GM23338 (cell line): ENCODE measurements at regions not wholly inside any gene's neighbourhood (a gene's known extent, or its start where the extent isn't known, plus 50 kb on each side); places are given as distances from the start of the nearest gene placed in this dataset.

ENCODE experiments used
- CREB1 ChIP-seq: fragments of 250-450 bp; sonication (Bioruptor Pico); IDR thresholded peaks from 2 replicates; pipeline ENCODE4 v1.5.0; 2020; ENCODE audit warnings: low read depth, mild to moderate bottlenecking, moderate library complexity
- EZH2 ChIP-seq: fragments of 200-600 bp; sonication (generic); IDR thresholded peaks from one replicate; pipeline ENCODE4 v1.8.0; 2017; ENCODE audit warnings: antibody characterized with exemption, mild to moderate bottlenecking, low read depth; ENCODE audit not compliant: unreplicated experiment
- EZH2phosphoT487 ChIP-seq: fragments of 200-600 bp; sonication (generic); IDR thresholded peaks from one replicate; pipeline ENCODE4 v1.8.1; 2018; ENCODE audit warnings: antibody characterized with exemption; ENCODE audit not compliant: unreplicated experiment
- NANOG ChIP-seq: IDR thresholded peaks from 2 replicates; pipeline ENCODE4 v1.6.1; 2016; ENCODE audit warnings: antibody characterized with exemption, borderline replicate concordance
- POLR2AphosphoS5 ChIP-seq: IDR thresholded peaks from 2 replicates; pipeline ENCODE4 v1.6.1; 2016; ENCODE audit warnings: antibody characterized with exemption, low read depth
- STAT1 ChIP-seq: IDR thresholded peaks from one replicate; pipeline ENCODE4 v1.6.1; 2016; ENCODE audit warnings: antibody characterized with exemption; ENCODE audit not compliant: unreplicated experiment
- ZNF114 ChIP-seq: fragments of 250-450 bp; sonication (Bioruptor Pico); IDR thresholded peaks from 2 replicates; pipeline ENCODE4 v1.5.0; 2020; ENCODE audit warnings: mild to moderate bottlenecking, moderate library complexity
- ZNF331 ChIP-seq: fragments of 250-450 bp; sonication (Bioruptor Pico); IDR thresholded peaks from 2 replicates; pipeline ENCODE4 v1.5.0; 2020; ENCODE audit warnings: low read depth, mild to moderate bottlenecking, moderate library complexity
- TF ChIP-seq, protein P1 (sequence below), 2 experiments: fragments of 200-600 bp in 1 of 2; sonication (generic) in 1 of 2; conservative IDR thresholded peaks; 2 replicates each; pipeline versions ENCODE4 v1.5.1 to v1.6.1; 2016 to 2017; ENCODE audit warnings: antibody characterized with exemption in 2 of 2, low read depth in 2 of 2, mild to moderate bottlenecking in 2 of 2, moderate library complexity in 1 of 2
- TF ChIP-seq, protein P2 (sequence below): IDR thresholded peaks from one replicate; pipeline ENCODE4 v1.6.1; 2018; ENCODE audit warnings: antibody characterized with exemption; ENCODE audit not compliant: unreplicated experiment
- TF ChIP-seq, protein P3 (sequence below): IDR thresholded peaks from 2 replicates; pipeline ENCODE4 v1.6.1; 2016; ENCODE audit warnings: antibody characterized with exemption
- TF ChIP-seq, protein P4 (sequence below): fragments of 250-450 bp; sonication (Bioruptor Pico); IDR thresholded peaks from 2 replicates; pipeline ENCODE4 v1.5.0; 2020; ENCODE audit warnings: mild to moderate bottlenecking, moderate library complexity

DNA sequence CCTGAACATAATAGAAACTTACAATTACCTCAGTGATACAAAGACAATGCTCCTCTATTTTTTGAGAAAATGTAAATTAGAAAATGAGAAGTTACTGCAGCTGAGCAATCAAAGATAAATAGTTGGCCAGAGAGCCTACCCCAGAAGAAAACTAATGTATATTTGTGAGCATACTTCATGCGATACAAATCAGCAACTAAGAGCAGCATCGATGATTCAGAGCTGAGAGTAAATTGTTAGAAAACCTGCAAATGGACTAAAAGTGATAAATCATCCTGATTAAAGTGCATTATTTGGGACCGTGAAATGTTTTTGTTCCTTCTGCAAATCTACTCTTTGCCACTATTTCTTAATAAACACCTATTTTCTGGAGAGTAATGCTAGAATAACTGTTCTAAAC is 285.7 kb downstream of the PPP1R3A start:
- TF ChIP-seq, protein P1, sequence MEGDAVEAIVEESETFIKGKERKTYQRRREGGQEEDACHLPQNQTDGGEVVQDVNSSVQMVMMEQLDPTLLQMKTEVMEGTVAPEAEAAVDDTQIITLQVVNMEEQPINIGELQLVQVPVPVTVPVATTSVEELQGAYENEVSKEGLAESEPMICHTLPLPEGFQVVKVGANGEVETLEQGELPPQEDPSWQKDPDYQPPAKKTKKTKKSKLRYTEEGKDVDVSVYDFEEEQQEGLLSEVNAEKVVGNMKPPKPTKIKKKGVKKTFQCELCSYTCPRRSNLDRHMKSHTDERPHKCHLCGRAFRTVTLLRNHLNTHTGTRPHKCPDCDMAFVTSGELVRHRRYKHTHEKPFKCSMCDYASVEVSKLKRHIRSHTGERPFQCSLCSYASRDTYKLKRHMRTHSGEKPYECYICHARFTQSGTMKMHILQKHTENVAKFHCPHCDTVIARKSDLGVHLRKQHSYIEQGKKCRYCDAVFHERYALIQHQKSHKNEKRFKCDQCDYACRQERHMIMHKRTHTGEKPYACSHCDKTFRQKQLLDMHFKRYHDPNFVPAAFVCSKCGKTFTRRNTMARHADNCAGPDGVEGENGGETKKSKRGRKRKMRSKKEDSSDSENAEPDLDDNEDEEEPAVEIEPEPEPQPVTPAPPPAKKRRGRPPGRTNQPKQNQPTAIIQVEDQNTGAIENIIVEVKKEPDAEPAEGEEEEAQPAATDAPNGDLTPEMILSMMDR (conservative IDR thresholded peaks at IDR 0.05; ENCODE audit: low read depth in 2 of 2), result no peak
- no peak for TF ChIP-seq EZH2phosphoT487
- no peak for TF ChIP-seq POLR2AphosphoS5
- no peak for TF ChIP-seq EZH2
- TF ChIP-seq, protein P2, sequence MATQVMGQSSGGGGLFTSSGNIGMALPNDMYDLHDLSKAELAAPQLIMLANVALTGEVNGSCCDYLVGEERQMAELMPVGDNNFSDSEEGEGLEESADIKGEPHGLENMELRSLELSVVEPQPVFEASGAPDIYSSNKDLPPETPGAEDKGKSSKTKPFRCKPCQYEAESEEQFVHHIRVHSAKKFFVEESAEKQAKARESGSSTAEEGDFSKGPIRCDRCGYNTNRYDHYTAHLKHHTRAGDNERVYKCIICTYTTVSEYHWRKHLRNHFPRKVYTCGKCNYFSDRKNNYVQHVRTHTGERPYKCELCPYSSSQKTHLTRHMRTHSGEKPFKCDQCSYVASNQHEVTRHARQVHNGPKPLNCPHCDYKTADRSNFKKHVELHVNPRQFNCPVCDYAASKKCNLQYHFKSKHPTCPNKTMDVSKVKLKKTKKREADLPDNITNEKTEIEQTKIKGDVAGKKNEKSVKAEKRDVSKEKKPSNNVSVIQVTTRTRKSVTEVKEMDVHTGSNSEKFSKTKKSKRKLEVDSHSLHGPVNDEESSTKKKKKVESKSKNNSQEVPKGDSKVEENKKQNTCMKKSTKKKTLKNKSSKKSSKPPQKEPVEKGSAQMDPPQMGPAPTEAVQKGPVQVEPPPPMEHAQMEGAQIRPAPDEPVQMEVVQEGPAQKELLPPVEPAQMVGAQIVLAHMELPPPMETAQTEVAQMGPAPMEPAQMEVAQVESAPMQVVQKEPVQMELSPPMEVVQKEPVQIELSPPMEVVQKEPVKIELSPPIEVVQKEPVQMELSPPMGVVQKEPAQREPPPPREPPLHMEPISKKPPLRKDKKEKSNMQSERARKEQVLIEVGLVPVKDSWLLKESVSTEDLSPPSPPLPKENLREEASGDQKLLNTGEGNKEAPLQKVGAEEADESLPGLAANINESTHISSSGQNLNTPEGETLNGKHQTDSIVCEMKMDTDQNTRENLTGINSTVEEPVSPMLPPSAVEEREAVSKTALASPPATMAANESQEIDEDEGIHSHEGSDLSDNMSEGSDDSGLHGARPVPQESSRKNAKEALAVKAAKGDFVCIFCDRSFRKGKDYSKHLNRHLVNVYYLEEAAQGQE, result no peak
- no peak for TF ChIP-seq NANOG
- no peak for TF ChIP-seq ZNF331
- TF ChIP-seq, protein P3, sequence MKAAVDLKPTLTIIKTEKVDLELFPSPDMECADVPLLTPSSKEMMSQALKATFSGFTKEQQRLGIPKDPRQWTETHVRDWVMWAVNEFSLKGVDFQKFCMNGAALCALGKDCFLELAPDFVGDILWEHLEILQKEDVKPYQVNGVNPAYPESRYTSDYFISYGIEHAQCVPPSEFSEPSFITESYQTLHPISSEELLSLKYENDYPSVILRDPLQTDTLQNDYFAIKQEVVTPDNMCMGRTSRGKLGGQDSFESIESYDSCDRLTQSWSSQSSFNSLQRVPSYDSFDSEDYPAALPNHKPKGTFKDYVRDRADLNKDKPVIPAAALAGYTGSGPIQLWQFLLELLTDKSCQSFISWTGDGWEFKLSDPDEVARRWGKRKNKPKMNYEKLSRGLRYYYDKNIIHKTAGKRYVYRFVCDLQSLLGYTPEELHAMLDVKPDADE, result no peak
- TF ChIP-seq, protein P4, sequence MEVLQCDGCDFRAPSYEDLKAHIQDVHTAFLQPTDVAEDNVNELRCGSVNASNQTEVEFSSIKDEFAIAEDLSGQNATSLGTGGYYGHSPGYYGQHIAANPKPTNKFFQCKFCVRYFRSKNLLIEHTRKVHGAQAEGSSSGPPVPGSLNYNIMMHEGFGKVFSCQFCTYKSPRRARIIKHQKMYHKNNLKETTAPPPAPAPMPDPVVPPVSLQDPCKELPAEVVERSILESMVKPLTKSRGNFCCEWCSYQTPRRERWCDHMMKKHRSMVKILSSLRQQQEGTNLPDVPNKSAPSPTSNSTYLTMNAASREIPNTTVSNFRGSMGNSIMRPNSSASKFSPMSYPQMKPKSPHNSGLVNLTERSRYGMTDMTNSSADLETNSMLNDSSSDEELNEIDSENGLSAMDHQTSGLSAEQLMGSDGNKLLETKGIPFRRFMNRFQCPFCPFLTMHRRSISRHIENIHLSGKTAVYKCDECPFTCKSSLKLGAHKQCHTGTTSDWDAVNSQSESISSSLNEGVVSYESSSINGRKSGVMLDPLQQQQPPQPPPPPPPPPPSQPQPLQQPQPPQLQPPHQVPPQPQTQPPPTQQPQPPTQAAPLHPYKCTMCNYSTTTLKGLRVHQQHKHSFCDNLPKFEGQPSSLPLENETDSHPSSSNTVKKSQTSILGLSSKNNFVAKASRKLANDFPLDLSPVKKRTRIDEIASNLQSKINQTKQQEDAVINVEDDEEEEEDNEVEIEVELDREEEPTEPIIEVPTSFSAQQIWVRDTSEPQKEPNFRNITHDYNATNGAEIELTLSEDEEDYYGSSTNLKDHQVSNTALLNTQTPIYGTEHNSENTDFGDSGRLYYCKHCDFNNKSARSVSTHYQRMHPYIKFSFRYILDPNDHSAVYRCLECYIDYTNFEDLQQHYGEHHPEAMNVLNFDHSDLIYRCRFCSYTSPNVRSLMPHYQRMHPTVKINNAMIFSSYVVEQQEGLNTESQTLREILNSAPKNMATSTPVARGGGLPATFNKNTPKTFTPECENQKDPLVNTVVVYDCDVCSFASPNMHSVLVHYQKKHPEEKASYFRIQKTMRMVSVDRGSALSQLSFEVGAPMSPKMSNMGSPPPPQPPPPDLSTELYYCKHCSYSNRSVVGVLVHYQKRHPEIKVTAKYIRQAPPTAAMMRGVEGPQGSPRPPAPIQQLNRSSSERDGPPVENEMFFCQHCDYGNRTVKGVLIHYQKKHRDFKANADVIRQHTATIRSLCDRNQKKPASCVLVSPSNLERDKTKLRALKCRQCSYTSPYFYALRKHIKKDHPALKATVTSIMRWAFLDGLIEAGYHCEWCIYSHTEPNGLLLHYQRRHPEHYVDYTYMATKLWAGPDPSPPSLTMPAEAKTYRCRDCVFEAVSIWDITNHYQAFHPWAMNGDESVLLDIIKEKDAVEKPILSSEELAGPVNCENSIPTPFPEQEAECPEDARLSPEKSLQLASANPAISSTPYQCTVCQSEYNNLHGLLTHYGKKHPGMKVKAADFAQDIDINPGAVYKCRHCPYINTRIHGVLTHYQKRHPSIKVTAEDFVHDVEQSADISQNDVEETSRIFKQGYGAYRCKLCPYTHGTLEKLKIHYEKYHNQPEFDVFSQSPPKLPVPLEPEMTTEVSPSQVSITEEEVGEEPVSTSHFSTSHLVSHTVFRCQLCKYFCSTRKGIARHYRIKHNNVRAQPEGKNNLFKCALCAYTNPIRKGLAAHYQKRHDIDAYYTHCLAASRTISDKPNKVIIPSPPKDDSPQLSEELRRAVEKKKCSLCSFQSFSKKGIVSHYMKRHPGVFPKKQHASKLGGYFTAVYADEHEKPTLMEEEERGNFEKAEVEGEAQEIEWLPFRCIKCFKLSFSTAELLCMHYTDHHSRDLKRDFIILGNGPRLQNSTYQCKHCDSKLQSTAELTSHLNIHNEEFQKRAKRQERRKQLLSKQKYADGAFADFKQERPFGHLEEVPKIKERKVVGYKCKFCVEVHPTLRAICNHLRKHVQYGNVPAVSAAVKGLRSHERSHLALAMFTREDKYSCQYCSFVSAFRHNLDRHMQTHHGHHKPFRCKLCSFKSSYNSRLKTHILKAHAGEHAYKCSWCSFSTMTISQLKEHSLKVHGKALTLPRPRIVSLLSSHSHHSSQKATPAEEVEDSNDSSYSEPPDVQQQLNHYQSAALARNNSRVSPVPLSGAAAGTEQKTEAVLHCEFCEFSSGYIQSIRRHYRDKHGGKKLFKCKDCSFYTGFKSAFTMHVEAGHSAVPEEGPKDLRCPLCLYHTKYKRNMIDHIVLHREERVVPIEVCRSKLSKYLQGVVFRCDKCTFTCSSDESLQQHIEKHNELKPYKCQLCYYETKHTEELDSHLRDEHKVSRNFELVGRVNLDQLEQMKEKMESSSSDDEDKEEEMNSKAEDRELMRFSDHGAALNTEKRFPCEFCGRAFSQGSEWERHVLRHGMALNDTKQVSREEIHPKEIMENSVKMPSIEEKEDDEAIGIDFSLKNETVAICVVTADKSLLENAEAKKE (CRISPR knock-in tag), result no peak
- no peak for TF ChIP-seq CREB1 (CRISPR knock-in tag)
- no peak for TF ChIP-seq STAT1
- no peak for TF ChIP-seq ZNF114 (CRISPR knock-in tag)
